NB4 (cell line): ENCODE measurements at regions not wholly inside any gene's neighbourhood (a gene's known extent, or its start where the extent isn't known, plus 50 kb on each side); places are given as distances from the start of the nearest gene placed in this dataset.

Source experiments
- DNase-seq: peaks from one replicate; pipeline ENCODE4 v3.0.0; 2010; ENCODE audit warnings: low read depth
- H3K4me3 ChIP-seq: one replicate; pipeline ENCODE4 v1.5.1; 2011; ENCODE audit warnings: mild to moderate bottlenecking, low read depth, low read length, moderate library complexity
- CTCF ChIP-seq: IDR thresholded peaks from one replicate; pipeline ENCODE4 v1.5.1; 2012; ENCODE audit warnings: low read depth, low read length
- MAX ChIP-seq: IDR thresholded peaks from 2 replicates; pipeline ENCODE4 v1.6.1; 2011; ENCODE audit warnings: low read depth, low read length
- MYC ChIP-seq: IDR thresholded peaks from 2 replicates; pipeline ENCODE4 v1.6.1; 2011; ENCODE audit warnings: low read depth, low read length
- POLR2A ChIP-seq: IDR thresholded peaks from 2 replicates; pipeline ENCODE4 v1.6.1; 2011; ENCODE audit warnings: mild to moderate bottlenecking; ENCODE audit not compliant: insufficient read length; ENCODE audit errors: extremely low read depth

DNA sequence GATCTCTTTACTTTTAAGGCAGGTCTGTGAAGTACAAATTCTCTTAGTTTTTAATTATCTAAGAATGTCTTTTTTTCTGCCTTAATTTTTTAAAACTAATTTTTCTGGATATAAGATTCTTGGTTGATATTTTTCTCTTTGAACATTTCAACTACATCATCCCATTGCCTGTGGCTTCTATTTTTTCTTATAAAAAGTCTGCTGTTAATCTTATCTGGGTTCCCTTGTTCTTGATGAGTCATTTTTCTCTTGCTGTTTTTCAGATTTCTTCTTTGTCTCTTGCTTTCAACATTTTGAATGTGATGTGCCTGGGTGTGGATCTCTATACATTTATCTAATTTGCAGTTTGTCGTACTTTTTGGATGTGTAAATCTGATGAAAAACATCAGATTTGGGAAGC, 525.2 kb upstream of the PBX1 start:
- H3K4me3 ChIP-seq: no peak overlapping the region
- TF ChIP-seq CTCF: no peak
- TF ChIP-seq MYC: no peak
- no peak for TF ChIP-seq POLR2A
- TF ChIP-seq MAX: no peak
- DNase-seq: no peak

GRCh38 chr1:164040754-164041153, 518.2 kb upstream of the PBX1 start:
- no peak overlapping the region for H3K4me3 ChIP-seq
- DNase-seq: no peak
- no peak for TF ChIP-seq CTCF
- TF ChIP-seq MAX: no peak
- no peak for TF ChIP-seq MYC
- no peak for TF ChIP-seq POLR2A

GRCh38 chr1:164051782-164052181, 507.2 kb upstream of the PBX1 start:
- TF ChIP-seq MYC: no peak
- TF ChIP-seq CTCF: no peak
- TF ChIP-seq POLR2A: no peak
- no peak for TF ChIP-seq MAX
- DNase-seq: no peak
- H3K4me3 ChIP-seq: no peak overlapping the region

DNA sequence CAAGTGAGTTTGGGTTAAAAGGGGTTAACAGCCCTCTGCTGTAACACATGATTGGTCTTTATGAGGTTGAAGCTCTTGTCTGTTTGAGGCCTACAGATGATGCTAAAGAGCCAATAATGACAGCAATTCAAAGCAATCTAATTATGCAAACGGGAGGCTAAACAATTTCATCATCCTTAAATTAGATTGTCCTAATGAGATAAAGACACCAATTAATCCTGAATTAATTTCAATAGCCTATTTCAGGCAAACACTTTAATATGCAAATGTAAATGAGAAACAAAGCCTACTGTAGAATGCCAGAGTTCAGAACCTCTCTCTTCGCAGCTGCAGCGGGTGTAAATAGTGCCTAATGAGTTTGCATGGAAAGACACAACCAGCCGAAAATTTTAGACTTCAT, 504.7 kb upstream of the PBX1 start:
- no peak overlapping the region for H3K4me3 ChIP-seq
- no peak for DNase-seq
- TF ChIP-seq CTCF (no peak), MAX (no peak), MYC (no peak), POLR2A (no peak)

- TF ChIP-seq MAX (no peak), MYC (no peak), POLR2A (no peak), CTCF (no peak)
- no peak for DNase-seq
- H3K4me3 ChIP-seq: no peak overlapping the region
Measured at GRCh38 chr1:164058198-164058597, 500.8 kb upstream of the PBX1 start.

DNA sequence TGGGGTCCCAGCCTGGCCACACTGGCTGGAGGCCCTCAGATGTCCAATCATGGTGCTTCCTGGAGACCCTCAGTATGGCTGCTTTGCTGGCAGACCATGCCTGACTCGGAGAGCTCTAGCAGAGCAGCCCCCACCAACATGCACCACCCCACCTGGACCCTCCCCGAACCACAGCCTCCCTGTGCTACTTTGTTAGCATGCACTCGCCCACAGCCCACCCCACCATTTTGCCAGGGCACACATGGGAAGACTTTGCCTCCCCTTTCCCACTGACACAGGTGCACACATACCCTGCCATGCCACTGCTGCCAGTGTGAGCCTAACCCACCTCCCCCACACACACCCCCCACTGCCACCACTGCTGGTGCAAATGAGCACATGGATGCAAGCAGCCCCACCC, 497.5 kb upstream of the PBX1 start:
- H3K4me3 ChIP-seq: no peak overlapping the region
- TF ChIP-seq MYC (no peak), POLR2A (no peak), CTCF (no peak), MAX (no peak)
- DNase-seq: no peak
